ENCODE measurements at regions not wholly inside any gene's neighbourhood (a gene's known extent, or its start where the extent isn't known, plus 50 kb on each side); places are given as distances from the start of the nearest gene placed in this dataset.

DNA sequence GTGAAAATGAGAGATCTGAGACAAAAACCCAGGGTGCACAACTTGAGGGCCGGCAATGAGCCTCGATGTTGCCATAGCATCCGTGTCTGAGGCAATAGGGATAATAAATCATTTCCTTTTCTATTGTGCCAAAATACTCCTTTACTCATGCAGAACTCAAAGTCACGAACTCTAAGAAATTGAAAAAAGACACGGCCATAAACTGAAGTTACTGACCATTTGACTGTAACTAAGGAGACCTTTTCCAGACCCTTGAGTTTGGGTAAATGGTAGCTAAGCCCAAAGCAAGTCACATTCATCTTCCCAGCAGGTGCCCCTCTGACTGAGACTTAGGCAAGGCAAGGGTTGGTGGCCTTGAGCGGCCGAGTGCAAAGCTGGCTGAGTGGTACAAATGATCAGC is 141.2 kb upstream of the SLCO3A1 start:
- TF ChIP-seq GABPA (IDR thresholded peaks at IDR 0.05 in 1 of 2, conservative IDR thresholded peaks at IDR 0.05 in 1 of 2) (no peak), HNF4A (conservative IDR thresholded peaks at IDR 0.05) (no peak), SP1 (IDR thresholded peaks at IDR 0.05) (no peak), EGR1 (IDR thresholded peaks at IDR 0.05; ENCODE audit: low read depth in 2 of 2) (no peak)
- TF ChIP-seq, protein P1, sequence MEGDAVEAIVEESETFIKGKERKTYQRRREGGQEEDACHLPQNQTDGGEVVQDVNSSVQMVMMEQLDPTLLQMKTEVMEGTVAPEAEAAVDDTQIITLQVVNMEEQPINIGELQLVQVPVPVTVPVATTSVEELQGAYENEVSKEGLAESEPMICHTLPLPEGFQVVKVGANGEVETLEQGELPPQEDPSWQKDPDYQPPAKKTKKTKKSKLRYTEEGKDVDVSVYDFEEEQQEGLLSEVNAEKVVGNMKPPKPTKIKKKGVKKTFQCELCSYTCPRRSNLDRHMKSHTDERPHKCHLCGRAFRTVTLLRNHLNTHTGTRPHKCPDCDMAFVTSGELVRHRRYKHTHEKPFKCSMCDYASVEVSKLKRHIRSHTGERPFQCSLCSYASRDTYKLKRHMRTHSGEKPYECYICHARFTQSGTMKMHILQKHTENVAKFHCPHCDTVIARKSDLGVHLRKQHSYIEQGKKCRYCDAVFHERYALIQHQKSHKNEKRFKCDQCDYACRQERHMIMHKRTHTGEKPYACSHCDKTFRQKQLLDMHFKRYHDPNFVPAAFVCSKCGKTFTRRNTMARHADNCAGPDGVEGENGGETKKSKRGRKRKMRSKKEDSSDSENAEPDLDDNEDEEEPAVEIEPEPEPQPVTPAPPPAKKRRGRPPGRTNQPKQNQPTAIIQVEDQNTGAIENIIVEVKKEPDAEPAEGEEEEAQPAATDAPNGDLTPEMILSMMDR (IDR thresholded peaks at IDR 0.05; ENCODE audit: low read depth, low read length, missing input control): no peak
- TF ChIP-seq, protein P2, sequence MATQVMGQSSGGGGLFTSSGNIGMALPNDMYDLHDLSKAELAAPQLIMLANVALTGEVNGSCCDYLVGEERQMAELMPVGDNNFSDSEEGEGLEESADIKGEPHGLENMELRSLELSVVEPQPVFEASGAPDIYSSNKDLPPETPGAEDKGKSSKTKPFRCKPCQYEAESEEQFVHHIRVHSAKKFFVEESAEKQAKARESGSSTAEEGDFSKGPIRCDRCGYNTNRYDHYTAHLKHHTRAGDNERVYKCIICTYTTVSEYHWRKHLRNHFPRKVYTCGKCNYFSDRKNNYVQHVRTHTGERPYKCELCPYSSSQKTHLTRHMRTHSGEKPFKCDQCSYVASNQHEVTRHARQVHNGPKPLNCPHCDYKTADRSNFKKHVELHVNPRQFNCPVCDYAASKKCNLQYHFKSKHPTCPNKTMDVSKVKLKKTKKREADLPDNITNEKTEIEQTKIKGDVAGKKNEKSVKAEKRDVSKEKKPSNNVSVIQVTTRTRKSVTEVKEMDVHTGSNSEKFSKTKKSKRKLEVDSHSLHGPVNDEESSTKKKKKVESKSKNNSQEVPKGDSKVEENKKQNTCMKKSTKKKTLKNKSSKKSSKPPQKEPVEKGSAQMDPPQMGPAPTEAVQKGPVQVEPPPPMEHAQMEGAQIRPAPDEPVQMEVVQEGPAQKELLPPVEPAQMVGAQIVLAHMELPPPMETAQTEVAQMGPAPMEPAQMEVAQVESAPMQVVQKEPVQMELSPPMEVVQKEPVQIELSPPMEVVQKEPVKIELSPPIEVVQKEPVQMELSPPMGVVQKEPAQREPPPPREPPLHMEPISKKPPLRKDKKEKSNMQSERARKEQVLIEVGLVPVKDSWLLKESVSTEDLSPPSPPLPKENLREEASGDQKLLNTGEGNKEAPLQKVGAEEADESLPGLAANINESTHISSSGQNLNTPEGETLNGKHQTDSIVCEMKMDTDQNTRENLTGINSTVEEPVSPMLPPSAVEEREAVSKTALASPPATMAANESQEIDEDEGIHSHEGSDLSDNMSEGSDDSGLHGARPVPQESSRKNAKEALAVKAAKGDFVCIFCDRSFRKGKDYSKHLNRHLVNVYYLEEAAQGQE (IDR thresholded peaks at IDR 0.05): no peak
